Breast epithelium (tissue), 4 donors: ENCODE measurements at regions not wholly inside any gene's neighbourhood (a gene's known extent, or its start where the extent isn't known, plus 50 kb on each side); places are given as distances from the start of the nearest gene placed in this dataset.

ENCODE experiments used
- DNase-seq, 2 donors: peaks; one replicate each; pipeline ENCODE4 v3.0.0-alpha.2; 2019; ENCODE audit warnings: low spot score in 2 of 2
- H3K27ac ChIP-seq, 2 donors: fragments of 200-600 bp; sonication (generic) in 1 of 2; one replicate each; pipeline ENCODE4 v1.5.1; 2016 to 2019; ENCODE audit warnings: mild to moderate bottlenecking in 1 of 2
- H3K27me3 ChIP-seq, 2 donors: fragments of 200-600 bp; sonication (generic) in 1 of 2; one replicate each; pipeline versions ENCODE4 v1.5.1 to v1.6.0; 2017 to 2019; ENCODE audit warnings: control low read depth in 1 of 2, mild to moderate bottlenecking in 1 of 2
- H3K36me3 ChIP-seq: fragments of 200-600 bp; one replicate; pipeline ENCODE4 v1.5.1; 2019
- H3K4me1 ChIP-seq, 2 donors: fragments of 200-600 bp; sonication (generic); one replicate each; pipeline ENCODE4 v1.5.1; 2016 to 2019; ENCODE audit warnings: control low read depth in 1 of 2
- H3K4me3 ChIP-seq, 3 donors: fragments of 200-600 bp; sonication (generic); 1 replicate in 2 of 3; 2 replicates in 1 of 3; pipeline ENCODE4 v1.5.1; 2016 to 2019; ENCODE audit warnings: mild to moderate bottlenecking in 3 of 3, moderate library complexity in 2 of 3
- H3K9me3 ChIP-seq, 2 donors: fragments of 200-600 bp; sonication (generic) in 1 of 2; one replicate each; pipeline ENCODE4 v1.5.1; 2016 to 2019; ENCODE audit warnings: control low read depth in 1 of 2
- CTCF ChIP-seq, 3 donors: fragments of 450-650 bp; IDR thresholded peaks; one replicate each; pipeline ENCODE4 v1.5.1; 2016 to 2017; ENCODE audit warnings: antibody characterized with exemption in 3 of 3, mild to moderate bottlenecking in 3 of 3, moderate library complexity in 3 of 3
- POLR2A ChIP-seq: fragments of 450-650 bp; IDR thresholded peaks from one replicate; pipeline ENCODE4 v1.6.1; 2016; ENCODE audit warnings: antibody characterized with exemption, mild to moderate bottlenecking, moderate library complexity
- POLR2AphosphoS5 ChIP-seq, 3 donors: sonication (generic); formaldehyde crosslinking; IDR thresholded peaks; one replicate each; pipeline ENCODE4 v1.6.1; 2017; ENCODE audit warnings: antibody characterized with exemption in 3 of 3
- intact Hi-C: fragments of 100-400 bp; cut with DNase I; formaldehyde crosslinking; loops from one replicate; pipeline ENCODE4 v1.15.1; 2023; ENCODE audit warnings: low total_unique reads

- DNase-seq: no peak
- no peak overlapping the region for H3K4me3 ChIP-seq
- peaks cover 6 to 8% of the 10 kb centered on the region in 2 donors for H3K4me1 ChIP-seq
- no peaks in the 10 kb centered on the region for H3K36me3 ChIP-seq
- peaks cover 8 to 10% of the 10 kb centered on the region in 2 donors for H3K9me3 ChIP-seq
- H3K27ac ChIP-seq: no peak overlapping the region
- intact Hi-C loops: loop anchor here (5.0 kb wide), 1 partner anchor 1076 kb away; no protein-coding TSS in a partner anchor
- H3K27me3 ChIP-seq: no peaks in the 10 kb centered on the region
- TF ChIP-seq POLR2AphosphoS5 (IDR thresholded peaks at IDR 0.05): no peak
- TF ChIP-seq POLR2A: no peak
- no peak for TF ChIP-seq CTCF (IDR thresholded peaks at IDR 0.05)
Observed at GRCh38 chr6:170008294-170008785, 256.9 kb downstream of the ERMARD start.

DNA sequence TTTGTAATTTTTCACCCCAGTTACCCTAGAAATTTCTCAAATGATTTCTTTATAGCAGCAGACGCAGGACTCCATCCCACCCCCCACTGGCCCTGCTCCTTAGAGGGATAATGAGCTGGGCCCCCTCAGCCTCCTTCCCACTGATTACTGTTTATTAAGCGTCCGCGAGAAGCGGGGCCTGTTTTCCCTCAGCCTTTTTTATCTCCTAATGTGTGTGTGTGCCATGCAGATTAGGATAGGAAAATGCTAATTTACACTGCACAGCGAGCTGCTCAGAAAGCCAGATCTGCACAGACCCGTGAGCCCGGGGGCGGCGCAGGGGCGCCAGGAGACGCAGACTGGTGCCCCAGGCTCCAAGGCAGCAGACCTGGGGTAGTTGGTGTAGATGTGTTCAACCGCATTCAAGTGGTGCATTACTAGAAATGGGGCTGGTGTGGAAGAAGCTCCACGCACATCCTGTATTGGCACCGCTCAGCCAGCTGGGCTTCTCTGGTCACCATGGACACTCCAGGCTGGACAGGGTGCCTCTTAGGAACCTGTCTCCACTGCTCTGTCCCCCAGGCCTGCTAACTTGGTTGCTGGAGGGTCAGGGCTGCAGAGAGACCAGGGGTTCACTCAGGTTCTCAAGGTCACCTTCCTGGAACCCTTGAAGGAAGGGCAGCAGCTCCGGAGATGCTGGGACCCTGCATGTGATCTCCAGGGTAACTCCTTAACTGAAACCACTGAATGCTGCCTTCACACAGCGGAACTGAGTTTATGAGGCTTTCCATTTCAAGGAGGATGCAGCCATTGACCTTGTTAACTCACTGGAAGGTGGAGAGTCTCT is 256.3 kb downstream of the ERMARD start:
- intact Hi-C loops: loop anchor here (5.0 kb wide), 1 partner anchor 1075 kb away; no protein-coding TSS in a partner anchor
- peaks cover 6 to 8% of the 10 kb centered on the region in 2 donors for H3K4me1 ChIP-seq
- H3K27me3 ChIP-seq: no peaks in the 10 kb centered on the region
- no peaks in the 10 kb centered on the region for H3K36me3 ChIP-seq
- DNase-seq: no peak
- H3K27ac ChIP-seq: no peak overlapping the region
- no peak overlapping the region for H3K4me3 ChIP-seq
- TF ChIP-seq POLR2AphosphoS5 (IDR thresholded peaks at IDR 0.05): no peak
- no peak for TF ChIP-seq CTCF (IDR thresholded peaks at IDR 0.05)
- TF ChIP-seq POLR2A: no peak
- H3K9me3 ChIP-seq: peaks cover 10 to 13% of the 10 kb centered on the region in 2 donors

DNA sequence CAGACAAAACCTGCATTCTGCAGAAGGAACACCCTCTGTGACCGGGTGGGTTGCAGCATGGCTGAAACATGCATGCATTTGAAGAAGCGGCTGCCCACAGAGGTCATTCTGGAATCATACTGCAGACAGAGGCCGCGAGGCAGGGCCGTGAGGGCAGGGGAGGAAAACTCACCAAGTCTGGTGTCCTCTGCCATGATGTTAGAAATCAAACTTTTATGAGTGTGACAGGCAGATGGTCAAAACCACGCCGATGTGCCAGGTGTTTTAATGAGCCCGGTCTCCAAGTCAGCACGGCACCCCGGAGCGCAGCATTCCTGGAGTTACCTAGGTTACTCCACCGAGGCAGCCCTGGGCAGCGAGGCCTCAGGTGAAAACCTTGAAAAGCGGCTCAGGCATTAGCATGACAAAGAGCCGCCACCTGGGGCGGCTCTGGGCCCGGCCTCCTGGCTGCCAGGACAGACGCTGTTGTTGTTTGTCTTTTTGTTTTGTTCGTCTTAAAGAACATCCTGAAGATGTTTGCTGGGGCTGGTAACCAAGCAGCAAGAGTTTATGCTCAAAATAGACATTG is 255.6 kb downstream of the ERMARD start:
- no peak for DNase-seq
- intact Hi-C loops: loop anchor here (5.0 kb wide), 1 partner anchor 1075 kb away; no protein-coding TSS in a partner anchor
- TF ChIP-seq POLR2A (no peak), POLR2AphosphoS5 (IDR thresholded peaks at IDR 0.05) (no peak), CTCF (IDR thresholded peaks at IDR 0.05) (no peak)

DNA sequence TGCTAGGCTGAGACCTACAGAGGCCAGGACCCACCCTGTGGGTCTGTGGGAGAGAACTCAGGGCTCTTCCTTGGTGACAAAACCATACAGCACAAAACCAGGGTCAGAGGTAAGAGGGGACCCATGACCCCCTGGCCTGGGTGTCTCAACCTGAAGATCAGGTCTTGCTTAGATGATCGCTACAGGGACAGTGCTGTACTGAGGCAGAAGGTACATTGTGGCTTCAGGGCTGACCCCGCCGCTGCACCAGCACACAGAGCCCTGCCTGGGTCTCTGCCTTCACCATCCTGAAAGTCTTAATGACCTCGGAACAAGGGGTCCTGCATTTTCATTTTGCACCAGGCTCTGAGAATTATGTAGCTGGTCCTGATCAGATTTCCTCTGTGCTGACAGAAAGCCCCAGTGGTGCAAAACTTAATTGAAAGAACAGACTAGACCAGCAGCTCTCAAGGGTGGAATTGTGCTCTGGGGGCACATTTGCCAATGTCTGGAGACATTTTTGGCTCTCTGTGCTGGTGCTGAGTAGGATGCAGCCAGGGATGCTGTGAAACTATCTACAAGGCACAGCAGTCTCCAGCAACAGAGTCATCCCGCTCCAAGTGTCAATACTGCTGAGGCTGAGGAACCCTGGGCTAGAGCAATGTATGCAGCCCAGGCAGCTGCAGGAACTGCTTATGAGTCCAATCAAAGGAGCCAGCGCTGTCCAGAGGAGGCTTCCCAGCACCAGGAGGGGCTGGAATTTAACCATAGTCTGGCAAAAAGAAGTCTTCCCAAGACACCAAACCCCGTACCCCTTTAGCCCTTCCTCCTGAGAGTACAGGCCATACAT is 254.9 kb downstream of the ERMARD start:
- no peak for DNase-seq
- Histone ChIP-seq H3K4me3 (no peak overlapping the region), H3K9me3 (peaks cover 10 to 18% of the 10 kb centered on the region in 2 donors), H3K27ac (no peak overlapping the region), H3K27me3 (no peaks in the 10 kb centered on the region), H3K36me3 (no peaks in the 10 kb centered on the region), H3K4me1 (peaks cover under 1 to 8% of the 10 kb centered on the region in 2 donors)
- intact Hi-C loops: loop anchor here (5.0 kb wide), 1 partner anchor 1074 kb away; no protein-coding TSS in a partner anchor
- TF ChIP-seq POLR2A (no peak), POLR2AphosphoS5 (IDR thresholded peaks at IDR 0.05) (no peak), CTCF (IDR thresholded peaks at IDR 0.05) (no peak)

More for the DNA sequence above, 255.6 kb downstream of the ERMARD start:
- no peaks in the 10 kb centered on the region for H3K27me3 ChIP-seq
- H3K9me3 ChIP-seq: peaks cover 10 to 13% of the 10 kb centered on the region in 2 donors
- H3K4me3 ChIP-seq: no peak overlapping the region
- no peak overlapping the region for H3K27ac ChIP-seq
- H3K4me1 ChIP-seq: peaks cover 6 to 8% of the 10 kb centered on the region in 2 donors
- no peaks in the 10 kb centered on the region for H3K36me3 ChIP-seq
